Smooth muscle cell of the brain vasculature (primary cell): ENCODE measurements at regions not wholly inside any gene's neighbourhood (a gene's known extent, or its start where the extent isn't known, plus 50 kb on each side); places are given as distances from the start of the nearest gene placed in this dataset.
"Not testable (repeated sequence)": the region's sequence is repeated elsewhere in the genome, so short reads cannot be mapped to it uniquely, and the experiment has no call there.

Source experiments
- DNase-seq: peaks from one replicate; pipeline ENCODE4 v3.0.0-alpha.2; 2012; ENCODE audit warnings: low read depth, low spot score

DNA sequence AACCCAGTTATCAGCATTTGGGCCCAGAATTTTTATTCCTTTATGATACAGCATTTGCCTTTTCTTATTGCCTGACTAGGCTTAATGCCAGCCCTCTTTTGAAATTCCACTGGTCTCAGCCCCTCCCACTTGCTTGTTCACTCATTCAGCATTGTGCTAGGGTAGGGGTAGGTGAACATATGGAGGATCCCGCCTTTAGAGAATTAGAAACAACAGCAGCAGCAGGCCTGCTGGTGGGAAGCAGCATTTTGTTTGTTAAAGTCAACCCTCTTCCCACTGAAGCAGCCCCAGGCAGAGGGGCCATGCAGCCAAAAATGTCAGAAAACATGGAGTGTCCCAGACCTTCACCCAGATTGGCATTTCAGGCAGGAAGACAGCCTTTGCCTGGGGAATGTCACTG is 1355.2 kb downstream of the CDH8 start:
- no peak for DNase-seq

GRCh38 chr16:60675022-60675421 is 1361.2 kb downstream of the CDH8 start:
- no peak for DNase-seq

- no peak for DNase-seq
Measured at GRCh38 chr16:60674241-60674640, 1362.0 kb downstream of the CDH8 start.

DNA sequence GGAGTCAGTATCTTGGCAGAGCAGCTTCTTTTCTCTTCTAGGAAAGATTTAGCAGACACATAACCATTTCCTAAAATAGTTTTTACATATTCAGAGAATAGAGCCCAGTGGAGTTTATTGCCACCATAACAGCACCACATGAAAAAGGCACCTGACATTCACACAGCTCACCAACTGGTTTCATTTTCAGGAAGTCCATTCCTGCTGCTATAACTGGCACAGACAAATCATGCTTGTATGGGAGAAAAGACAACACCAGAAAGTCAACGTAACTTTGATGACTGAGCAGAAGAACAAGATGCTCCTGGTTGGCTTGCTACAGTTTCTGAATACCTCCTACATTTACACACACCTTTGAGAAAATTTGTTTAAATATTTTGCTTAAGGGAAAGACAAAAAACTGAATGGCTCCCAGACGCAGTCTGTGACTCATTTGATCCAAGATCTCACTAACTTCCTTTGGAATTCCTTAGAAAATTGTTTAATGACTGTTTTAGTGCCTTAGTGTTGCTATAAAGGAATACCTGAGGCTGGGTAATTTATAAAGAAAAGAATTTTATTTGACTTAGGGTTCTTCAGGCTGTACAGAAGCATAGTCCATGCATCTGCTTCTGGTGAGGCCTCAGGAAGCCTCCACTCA is 1380.6 kb downstream of the CDH8 start:
- DNase-seq = no peak

- no peak for DNase-seq
Measured at GRCh38 chr16:60651346-60651745, 1384.9 kb downstream of the CDH8 start.

- DNase-seq = no peak
Measured at GRCh38 chr16:60648290-60648689, 1387.9 kb downstream of the CDH8 start.

DNA sequence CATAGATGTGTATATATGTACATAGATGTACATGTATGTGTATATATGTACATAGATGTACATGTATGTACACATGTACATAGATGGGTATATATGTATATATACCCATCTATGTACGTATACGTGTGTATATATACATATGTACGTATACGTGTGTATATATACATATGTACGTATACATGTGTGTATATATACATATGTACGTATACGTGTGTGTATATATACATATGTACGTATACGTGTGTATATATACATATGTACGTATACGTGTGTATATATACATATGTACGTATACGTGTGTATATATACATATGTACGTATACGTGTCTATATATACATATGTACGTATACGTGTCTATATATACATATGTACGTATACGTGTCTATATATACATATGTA is 1388.8 kb downstream of the CDH8 start:
- DNase-seq = not testable (repeated sequence)

DNA sequence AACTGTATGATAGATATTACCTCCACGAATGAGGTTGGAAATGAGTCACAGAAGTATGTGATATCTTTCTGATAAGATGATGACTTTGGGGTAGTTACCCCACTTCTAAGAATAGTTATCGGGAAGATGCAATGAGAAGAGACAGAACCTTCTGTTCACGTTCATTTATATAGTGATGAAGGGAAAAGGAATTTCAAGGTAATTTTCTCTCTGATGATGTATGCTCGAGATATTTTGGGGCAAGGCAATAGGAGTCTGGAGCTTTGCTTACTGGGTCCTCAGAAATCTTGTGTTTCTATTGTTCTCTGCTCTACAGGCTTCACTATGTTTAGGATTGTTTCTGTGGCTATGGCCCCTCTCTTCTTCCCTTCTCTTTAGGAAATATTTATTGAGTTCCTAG is 1389.6 kb downstream of the CDH8 start:
- no peak for DNase-seq

GRCh38 chr16:60645541-60645940 is 1390.7 kb downstream of the CDH8 start:
- no peak for DNase-seq

DNA sequence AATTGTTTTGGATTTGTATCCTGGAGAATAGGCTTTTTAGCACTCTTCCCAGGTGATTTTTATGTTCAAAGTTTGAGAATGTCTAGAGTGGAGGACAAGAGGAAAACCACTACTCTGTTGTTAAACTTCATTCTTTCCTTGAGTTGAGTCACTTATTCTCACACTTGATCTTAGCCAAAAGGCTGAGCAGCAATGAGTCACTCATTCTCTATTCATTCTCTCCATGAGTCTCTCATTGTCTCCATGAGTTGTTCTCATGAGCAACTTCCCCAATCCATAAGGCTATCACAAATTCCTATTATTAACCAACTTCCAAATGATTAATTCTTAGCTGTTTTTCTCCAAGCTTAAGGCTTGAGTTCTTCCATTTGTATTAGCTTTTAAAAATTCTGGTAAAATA is 1393.3 kb downstream of the CDH8 start:
- DNase-seq = no peak

- no peak for DNase-seq
Measured at GRCh38 chr16:60641067-60641665, 1395.1 kb downstream of the CDH8 start.

GRCh38 chr16:60640038-60640437 is 1396.2 kb downstream of the CDH8 start:
- no peak for DNase-seq

DNA sequence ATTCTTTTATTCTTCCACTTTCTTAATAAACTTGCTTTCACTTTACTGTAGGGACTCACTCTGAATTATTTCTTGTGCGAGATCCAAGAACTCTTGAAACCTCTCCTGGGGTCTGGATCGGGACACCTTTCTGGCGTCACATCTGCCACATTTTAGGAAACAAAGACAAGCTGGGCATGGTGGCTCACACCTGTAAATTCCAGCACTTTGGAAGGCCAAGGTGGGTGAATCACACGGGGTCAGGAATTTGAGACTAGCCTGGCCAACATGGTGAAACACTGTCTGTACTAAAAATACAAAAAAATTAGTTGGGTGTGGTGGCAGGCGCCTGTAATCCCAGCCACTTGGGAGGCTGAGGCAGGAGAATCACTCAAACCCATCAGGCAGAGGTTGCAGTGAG is 1399.6 kb downstream of the CDH8 start:
- not testable (repeated sequence) for DNase-seq

DNA sequence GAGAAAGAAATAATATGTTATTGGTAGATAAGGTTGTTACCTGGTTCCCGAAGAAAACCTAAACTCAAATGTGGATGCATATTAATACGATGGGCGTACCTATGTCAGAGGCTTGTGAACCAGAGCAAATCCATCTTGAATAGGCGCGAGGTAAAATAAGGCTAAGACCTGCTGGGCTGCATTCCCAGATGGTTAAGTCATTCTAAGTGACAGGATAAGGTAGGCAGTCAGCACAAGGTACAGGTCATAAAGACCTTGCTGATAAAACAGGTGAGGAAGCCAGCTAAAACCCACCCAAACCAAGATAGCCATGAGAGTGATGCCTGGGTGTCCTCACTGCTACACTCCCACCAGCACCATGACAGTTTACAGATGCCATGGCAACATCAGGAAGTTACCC is 1400.1 kb downstream of the CDH8 start:
- no peak for DNase-seq

DNA sequence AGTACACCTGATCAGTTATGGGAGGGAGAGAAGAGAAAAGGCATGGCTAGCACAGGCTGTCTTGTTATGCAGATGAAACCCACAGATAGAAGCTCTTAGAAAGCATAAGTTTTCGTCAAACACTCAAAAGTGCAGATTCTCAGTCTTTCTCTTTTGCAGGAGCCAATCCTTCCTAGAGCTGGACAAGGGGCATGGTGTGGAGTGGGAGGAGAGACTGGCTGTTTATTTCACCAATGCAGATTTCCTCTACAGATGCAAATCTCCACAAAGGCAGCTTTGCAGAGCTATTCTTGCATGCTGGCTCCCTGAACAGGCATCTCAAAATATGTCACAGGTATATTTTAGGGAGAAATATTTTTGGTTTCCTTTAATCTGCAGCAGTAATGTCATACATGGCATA is 1400.7 kb downstream of the CDH8 start:
- no peak for DNase-seq

- DNase-seq = no peak
Measured at GRCh38 chr16:60611844-60612243, 1424.4 kb downstream of the CDH8 start.

DNA sequence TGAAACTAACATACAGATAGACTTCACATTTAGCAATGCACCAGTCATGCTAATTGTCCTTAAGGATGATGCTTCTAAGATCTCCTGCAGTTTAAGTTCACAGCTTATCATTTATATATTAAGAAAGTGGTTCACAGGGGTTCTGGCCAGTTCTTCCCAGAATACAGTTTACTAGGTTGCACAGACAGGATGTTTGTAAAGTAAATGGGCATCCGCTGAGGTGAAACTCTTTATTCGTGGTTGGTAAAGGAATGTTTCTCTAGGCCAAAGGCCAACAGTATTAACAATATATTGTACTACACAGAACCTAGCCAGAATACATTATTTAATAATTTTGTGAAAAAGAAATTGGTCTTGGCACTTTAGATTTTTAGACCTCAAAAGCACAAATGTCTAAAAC is 1427.3 kb downstream of the CDH8 start:
- DNase-seq = no peak

DNA sequence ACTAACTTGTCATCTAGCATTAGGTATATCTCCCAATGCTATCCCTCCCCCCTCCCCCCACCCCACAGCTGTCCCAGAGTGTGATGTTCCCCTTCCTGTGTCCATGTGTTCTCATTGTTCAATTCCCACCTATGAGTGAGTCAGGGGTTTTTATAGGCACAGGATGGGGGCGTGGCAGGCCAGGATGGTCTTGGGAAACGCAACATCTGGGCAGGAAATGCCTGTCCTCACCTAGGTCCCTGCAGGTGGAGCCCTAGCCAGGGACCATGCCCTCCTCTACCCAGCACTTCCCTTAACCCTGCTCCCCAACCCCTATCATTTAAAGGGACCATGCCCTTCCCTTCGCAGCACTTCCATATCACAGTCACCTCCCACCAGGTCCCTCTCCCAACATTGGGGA is 1430.6 kb downstream of the CDH8 start:
- not testable (repeated sequence) for DNase-seq

DNA sequence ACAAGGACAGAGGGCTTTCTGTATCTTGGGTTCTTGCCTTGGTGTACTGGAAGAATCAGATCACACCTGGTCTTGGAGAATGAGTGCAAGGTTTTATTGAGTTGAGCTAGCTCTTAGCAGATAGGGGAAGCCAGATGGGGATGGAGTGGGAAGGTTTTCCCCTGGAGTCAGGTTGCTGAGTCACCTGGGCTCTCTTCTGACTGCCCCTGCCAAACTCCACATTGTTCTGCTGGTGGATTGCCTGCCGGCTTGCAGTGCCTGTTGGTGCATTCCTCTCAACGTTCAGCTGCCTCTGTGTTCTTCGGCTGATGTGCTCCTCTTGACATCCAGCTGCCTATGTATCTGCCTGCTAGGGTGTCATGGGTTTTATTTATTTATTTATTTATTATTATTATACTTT is 1431.1 kb downstream of the CDH8 start:
- no peak for DNase-seq

DNA sequence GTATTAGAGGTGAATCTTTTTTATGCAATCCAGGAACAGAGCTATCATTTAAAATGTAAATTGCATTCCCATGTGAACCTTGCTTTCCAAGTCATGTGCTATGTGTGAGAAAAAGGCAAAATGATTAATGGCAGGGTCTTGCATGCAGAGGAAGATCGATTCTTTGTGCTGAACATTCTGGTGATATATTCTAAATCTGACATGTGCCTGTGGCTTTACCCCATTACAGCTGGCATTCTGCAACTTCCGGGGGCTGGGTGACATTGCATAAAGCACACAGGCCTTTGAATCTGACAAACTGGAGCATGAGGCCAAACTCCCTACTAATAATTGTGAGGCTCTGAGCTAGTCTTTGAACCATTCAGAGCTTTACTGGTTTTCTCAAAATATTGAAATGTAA is 1449.7 kb downstream of the CDH8 start:
- no peak for DNase-seq

- DNase-seq = no peak
Measured at GRCh38 chr16:60582528-60582927, 1453.7 kb downstream of the CDH8 start.

GRCh38 chr16:60566901-60567300 is 1469.3 kb downstream of the CDH8 start:
- DNase-seq = no peak

DNA sequence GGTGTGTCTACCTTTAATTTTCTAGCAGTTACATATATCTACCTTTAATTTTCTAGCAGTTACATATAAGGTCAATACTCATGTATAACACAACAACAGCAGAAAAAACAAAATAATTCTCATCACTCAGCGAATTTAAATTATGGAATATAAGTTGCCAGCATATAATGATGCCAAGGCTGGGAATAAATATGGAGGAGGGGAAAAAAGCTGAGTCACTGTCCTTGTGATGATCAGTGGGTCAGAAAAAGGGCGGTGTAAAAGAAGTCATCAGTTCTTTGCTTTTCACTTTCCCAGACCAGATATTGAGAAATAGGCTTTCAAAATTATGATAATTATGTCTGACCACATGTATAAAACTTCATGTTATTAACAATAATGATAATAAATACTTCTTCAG is 1471.7 kb downstream of the CDH8 start:
- DNase-seq = no peak

- no peak for DNase-seq
Measured at GRCh38 chr16:60563166-60563565, 1473.1 kb downstream of the CDH8 start.
